ENCODE measurements at regions not wholly inside any gene's neighbourhood (a gene's known extent, or its start where the extent isn't known, plus 50 kb on each side); places are given as distances from the start of the nearest gene placed in this dataset.

GRCh38 chr14:82390586-82390985, 856.9 kb upstream of the SEL1L start:
- DNase-seq, result no peak

GRCh38 chr14:82394916-82395315, 861.3 kb upstream of the SEL1L start:
- DNase-seq, result peak; percentile 23

GRCh38 chr14:82398256-82398655, 864.6 kb upstream of the SEL1L start:
- DNase-seq, result no peak

- peak; percentile 88 for DNase-seq
These were observed 870.3 kb upstream of the SEL1L start for GRCh38 chr14:82403987-82404386.

- no peak for DNase-seq
These were observed 876.4 kb upstream of the SEL1L start for GRCh38 chr14:82410064-82410463.

- no peak for DNase-seq
These were observed 877.6 kb upstream of the SEL1L start for GRCh38 chr14:82411298-82411697.

- no peak for DNase-seq
These were observed 878.9 kb upstream of the SEL1L start for GRCh38 chr14:82412545-82412944.

- no peak for DNase-seq
These were observed 881.3 kb upstream of the SEL1L start for GRCh38 chr14:82414853-82415539.

GRCh38 chr14:82419933-82420332, 886.3 kb upstream of the SEL1L start:
- no peak for DNase-seq

GRCh38 chr14:82420871-82421270, 887.2 kb upstream of the SEL1L start:
- DNase-seq, result no peak

- no peak for DNase-seq
These were observed 887.6 kb upstream of the SEL1L start for GRCh38 chr14:82421286-82421685.

GRCh38 chr14:82422230-82422629, 888.6 kb upstream of the SEL1L start:
- DNase-seq, result peak; percentile 92

GRCh38 chr14:82425261-82425660, 891.6 kb upstream of the SEL1L start:
- DNase-seq, result no peak

GRCh38 chr14:82431031-82431430, 897.4 kb upstream of the SEL1L start:
- DNase-seq, result peak; percentile 35

- DNase-seq, result no peak
These were observed 898.9 kb upstream of the SEL1L start for GRCh38 chr14:82432301-82433105.

- DNase-seq, result no peak
These were observed 904.8 kb upstream of the SEL1L start for GRCh38 chr14:82438436-82438835.

- no peak for DNase-seq
These were observed 907.6 kb upstream of the SEL1L start for GRCh38 chr14:82441270-82441669.

- no peak for DNase-seq
These were observed 912.3 kb upstream of the SEL1L start for GRCh38 chr14:82445810-82446570.

GRCh38 chr14:82447586-82447985, 913.9 kb upstream of the SEL1L start:
- DNase-seq, result peak; percentile 45

- DNase-seq, result no peak
These were observed 916.3 kb upstream of the SEL1L start for GRCh38 chr14:82449926-82450468.

- DNase-seq, result no peak
These were observed 918.0 kb upstream of the SEL1L start for GRCh38 chr14:82451675-82452074.

GRCh38 chr14:82482345-82482744, 948.7 kb upstream of the SEL1L start:
- no peak for DNase-seq

GRCh38 chr14:82488473-82488872, 954.8 kb upstream of the SEL1L start:
- no peak for DNase-seq

Measured in NCI-H345 (cell line).